A549 (cell line): ENCODE measurements at regions not wholly inside any gene's neighbourhood (a gene's known extent, or its start where the extent isn't known, plus 50 kb on each side); places are given as distances from the start of the nearest gene placed in this dataset.

Experiments used
- ATAC-seq, 2 experiments: fragments of 200-7000 bp in 1 of 2; fragments of >200 bp in 1 of 2; cut with Nextera tagmentation in 1 of 2; cut with Tn5 transposase in 1 of 2; 3 replicates each; pipeline versions ENCODE4 v1.8.0 to v1.9.1; 2018 to 2020; ENCODE audit warnings: mild to moderate bottlenecking in 1 of 2, moderate library complexity in 1 of 2
- CTCF ChIA-PET: fragments of 300-600 bp; sonication (Branson Sonifier 250); formaldehyde crosslinking; extraction: SDS; loops from one replicate; lab custom pipeline; 2021; ENCODE audit warnings: antibody characterized with exemption, inconsistent platforms; lab: Yijun Ruan, JAX
- POLR2A ChIA-PET: fragments of 350-600 bp; formaldehyde crosslinking; extraction: SDS; loops from one replicate; lab custom pipeline; 2021; ENCODE audit warnings: antibody characterized with exemption, inconsistent platforms; lab: Yijun Ruan, JAX
- DNase-seq, 2 experiments: peaks; one replicate each; pipeline versions ENCODE4 v3.0.0 to v3.0.0-alpha.2; 2011 to 2016; ENCODE audit warnings: low read depth in 1 of 2, low spot score in 1 of 2
- FAIRE-seq: peaks from 2 replicates; lab custom pipeline; 2011; peaks lifted over from hg19 to GRCh38; lab: Jason Lieb, UNC
- H3K27ac ChIP-seq, 2 experiments: fragments of >200 bp; sonication (Bioruptor Twin); formaldehyde crosslinking; 3 replicates each; pipeline ENCODE4 v1.5.1; 2016 to 2017
- H3K4me1 ChIP-seq: fragments of >200 bp; sonication (Bioruptor Twin); formaldehyde crosslinking; 3 replicates; pipeline ENCODE4 v1.6.1; 2016
- H3K4me2 ChIP-seq: fragments of >200 bp; sonication (Bioruptor Twin); formaldehyde crosslinking; 3 replicates; pipeline ENCODE4 v1.6.1; 2016
- H3K4me3 ChIP-seq: fragments of >200 bp; sonication (Bioruptor Twin); formaldehyde crosslinking; 3 replicates; pipeline ENCODE4 v1.5.1; 2016
- H3K9me3 ChIP-seq: fragments of >200 bp; sonication (Bioruptor Twin); formaldehyde crosslinking; 3 replicates; pipeline ENCODE4 v1.6.1; 2016
- BHLHE40 ChIP-seq: IDR thresholded peaks from 2 replicates; pipeline ENCODE4 v1.6.1; 2012; ENCODE audit warnings: low read depth, low read length, inconsistent platforms
- CBX2 ChIP-seq: fragments of 200-600 bp; sonication (generic); IDR thresholded peaks from 2 replicates; pipeline ENCODE4 v1.6.1; 2016; ENCODE audit warnings: low read depth, mild to moderate bottlenecking, borderline replicate concordance
- CHD4 ChIP-seq: fragments of 200-600 bp; sonication (generic); IDR thresholded peaks from 2 replicates; pipeline ENCODE4 v1.6.1; 2016; ENCODE audit warnings: antibody characterized with exemption, mild to moderate bottlenecking, borderline replicate concordance
- E2F6 ChIP-seq: IDR thresholded peaks from 2 replicates; pipeline ENCODE4 v1.6.1; 2012; ENCODE audit warnings: low read depth, borderline replicate concordance
- EHMT2 ChIP-seq: fragments of 200-600 bp; sonication (generic); IDR thresholded peaks from 2 replicates; pipeline ENCODE4 v1.6.1; 2016; ENCODE audit warnings: antibody characterized with exemption, low read depth, mild to moderate bottlenecking, moderate library complexity
- EP300 ChIP-seq, 2 experiments: fragments of >200 bp; sonication (Bioruptor Twin); formaldehyde crosslinking; IDR thresholded peaks; 2 replicates in 1 of 2; 3 replicates in 1 of 2; pipeline ENCODE4 v1.6.1; 2016 to 2017
- ESRRA ChIP-seq: fragments of 150-350 bp; IDR thresholded peaks from 2 replicates; pipeline ENCODE4 v1.6.1; 2014; ENCODE audit warnings: mild to moderate bottlenecking, low read length, borderline replicate concordance
- FOSB ChIP-seq: fragments of 250-450 bp; sonication (Bioruptor Pico); IDR thresholded peaks from 2 replicates; pipeline ENCODE4 v1.5.0; 2020; ENCODE audit warnings: mild to moderate bottlenecking, moderate library complexity
- GATA3 ChIP-seq: IDR thresholded peaks from 2 replicates; pipeline ENCODE4 v1.6.1; 2012; ENCODE audit warnings: borderline replicate concordance
- HDAC2 ChIP-seq: fragments of 200-600 bp; sonication (generic); IDR thresholded peaks from 2 replicates; pipeline ENCODE4 v1.6.1; 2016
- HEYL ChIP-seq: fragments of 250-450 bp; sonication (Bioruptor Pico); IDR thresholded peaks from 2 replicates; pipeline ENCODE4 v1.8.0; 2021; ENCODE audit warnings: mild to moderate bottlenecking, moderate library complexity
- HOXB13 ChIP-seq: fragments of 250-450 bp; sonication (Bioruptor Pico); IDR thresholded peaks from 2 replicates; pipeline ENCODE4 v1.5.0; 2020; ENCODE audit warnings: low read depth, mild to moderate bottlenecking, moderate library complexity
- JUNB ChIP-seq: fragments of >200 bp; sonication (Bioruptor Twin); formaldehyde crosslinking; IDR thresholded peaks from 2 replicates; pipeline ENCODE4 v1.6.1; 2016
- KDM5A ChIP-seq: fragments of 200-600 bp; sonication (generic); IDR thresholded peaks from 2 replicates; pipeline ENCODE4 v1.6.1; 2016; ENCODE audit warnings: antibody characterized with exemption, mild to moderate bottlenecking
- MAFK ChIP-seq: fragments of 450-650 bp; IDR thresholded peaks from 2 replicates; pipeline ENCODE4 v1.6.1; 2014; ENCODE audit not compliant: partially characterized antibody
- MAX ChIP-seq: IDR thresholded peaks from 2 replicates; pipeline ENCODE4 v1.6.1; 2012
- MAZ ChIP-seq: fragments of 150-350 bp; IDR thresholded peaks from 2 replicates; pipeline ENCODE4 v1.6.1; 2014; ENCODE audit warnings: antibody characterized with exemption, low read depth, low read length, borderline replicate concordance
- NFE2L2 ChIP-seq: fragments of 150-350 bp; conservative IDR thresholded peaks from 2 replicates; pipeline ENCODE4 v1.6.1; 2014; ENCODE audit warnings: low read length
- NPAS2 ChIP-seq: fragments of 250-450 bp; sonication (Bioruptor Pico); IDR thresholded peaks from 2 replicates; pipeline ENCODE4 v1.8.0; 2022; ENCODE audit warnings: mild to moderate bottlenecking, moderate library complexity, borderline replicate concordance
- PBX3 ChIP-seq: IDR thresholded peaks from 2 replicates; pipeline ENCODE4 v1.6.1; 2012
- POLR2A ChIP-seq: IDR thresholded peaks from 2 replicates; pipeline ENCODE4 v1.6.1; 2012; ENCODE audit warnings: mild to moderate bottlenecking, low read length
- POLR2AphosphoS2 ChIP-seq: conservative IDR thresholded peaks from 2 replicates; pipeline ENCODE4 v1.6.1; 2012; ENCODE audit warnings: low read length, improper control_type of control experiment, inconsistent platforms
- RCOR1 ChIP-seq: fragments of 150-350 bp; IDR thresholded peaks from 2 replicates; pipeline ENCODE4 v1.6.1; 2014; ENCODE audit warnings: antibody characterized with exemption, low read length, low read depth
- REST ChIP-seq: fragments of 200-600 bp; sonication (generic); IDR thresholded peaks from 2 replicates; pipeline ENCODE4 v1.6.1; 2016; ENCODE audit warnings: antibody characterized with exemption, mild to moderate bottlenecking, moderate library complexity
- RFX5 ChIP-seq: fragments of 450-650 bp; IDR thresholded peaks from 2 replicates; pipeline ENCODE4 v1.7.1; 2014; ENCODE audit warnings: antibody characterized with exemption, mild to moderate bottlenecking, moderate library complexity
- TFCP2L1 ChIP-seq: fragments of 250-450 bp; sonication (Bioruptor Pico); IDR thresholded peaks from 2 replicates; pipeline ENCODE4 v1.5.0; 2021; ENCODE audit warnings: mild to moderate bottlenecking
- TP53 ChIP-seq: fragments of 250-450 bp; sonication (Bioruptor Pico); IDR thresholded peaks from 2 replicates; pipeline ENCODE4 v1.5.0; 2021; ENCODE audit warnings: mild to moderate bottlenecking, moderate library complexity
- ZC3H11A ChIP-seq: fragments of 450-650 bp; IDR thresholded peaks from 2 replicates; pipeline ENCODE4 v1.6.1; 2014; ENCODE audit warnings: antibody characterized with exemption, mild to moderate bottlenecking
- ZNF302 ChIP-seq: fragments of 250-450 bp; sonication (Bioruptor Pico); IDR thresholded peaks from 2 replicates; pipeline ENCODE4 v1.9.0; 2021; ENCODE audit warnings: inconsistent platforms, mild to moderate bottlenecking, moderate library complexity
- WGBS: methylation state at CpG from one replicate; pipeline ENCODE4 v1.1.6; 2017; ENCODE audit errors: missing lambda C conversion rate; 5-methylcytosine and 5-hydroxymethylcytosine counted together

GRCh38 chr2:228378233-228378632 lies 196.7 kb upstream of the SPHKAP start:
- no peak for FAIRE-seq

GRCh38 chr2:228377533-228377932 lies 196.0 kb upstream of the SPHKAP start:
- no peaks in the 10 kb centered on the region for H3K4me1 ChIP-seq
- no peak overlapping the region for H3K4me2 ChIP-seq
- 22% methylated on average over 6 of the region's 6 CpGs for WGBS
- H3K27ac ChIP-seq = no peak overlapping the region
- TF ChIP-seq CBX2 = no peak
- TF ChIP-seq MAFK = no peak
- POLR2A ChIA-PET = no interaction called here
- ATAC-seq (no peak), DNase-seq (no peak), FAIRE-seq (no peak)
- no peaks in the 10 kb centered on the region for H3K9me3 ChIP-seq
- no peak overlapping the region for H3K4me3 ChIP-seq
- CTCF ChIA-PET = no interaction called here

More at GRCh38 chr2:228378233-228378632, 196.7 kb upstream of the SPHKAP start:
- Histone ChIP-seq H3K4me1 (no peaks in the 10 kb centered on the region), H3K4me2 (no peak overlapping the region), H3K27ac (no peak overlapping the region), H3K4me3 (no peak overlapping the region), H3K9me3 (no peaks in the 10 kb centered on the region)
- ATAC-seq (no peak), DNase-seq (no peak)
- POLR2A ChIA-PET = no interaction called here
- WGBS = 62% methylated on average over 2 of the region's 2 CpGs
- CTCF ChIA-PET = no interaction called here
- TF ChIP-seq RCOR1 = no peak
- TF ChIP-seq ZC3H11A = no peak
- TF ChIP-seq E2F6 = no peak
- TF ChIP-seq NFE2L2 = no peak
- no peak for TF ChIP-seq REST
- no peak for TF ChIP-seq ESRRA
- TF ChIP-seq ZNF302 = no peak
- no peak for TF ChIP-seq KDM5A
- no peak for TF ChIP-seq NPAS2 (CRISPR knock-in tag)
- TF ChIP-seq PBX3 = no peak
- no peak for TF ChIP-seq JUNB
- TF ChIP-seq HOXB13 = no peak
- no peak for TF ChIP-seq POLR2A
- TF ChIP-seq EHMT2 = no peak
- TF ChIP-seq BHLHE40 = no peak
- no peak for TF ChIP-seq RFX5
- no peak for TF ChIP-seq HEYL (CRISPR knock-in tag)
- TF ChIP-seq POLR2AphosphoS2 = no peak
- no peak for TF ChIP-seq HDAC2
- no peak for TF ChIP-seq TP53 (CRISPR knock-in tag)

GRCh38 chr2:228374741-228375140 lies 193.3 kb upstream of the SPHKAP start:
- WGBS = 35% methylated on average over 3 of the region's 3 CpGs
- H3K4me3 ChIP-seq = no peak overlapping the region
- H3K9me3 ChIP-seq = no peaks in the 10 kb centered on the region
- TF ChIP-seq MAZ (no peak), NPAS2 (CRISPR knock-in tag) (no peak), TFCP2L1 (CRISPR knock-in tag) (no peak), FOSB (no peak), MAX (no peak), NFE2L2 (no peak), CHD4 (no peak), GATA3 (no peak), PBX3 (no peak), EHMT2 (no peak), RCOR1 (no peak), EP300 (IDR thresholded peaks at IDR 0.05) (no peak)
- ChIA-PET POLR2A (no interaction called here), CTCF (no interaction called here)
- no peak for FAIRE-seq
- H3K4me2 ChIP-seq = no peak overlapping the region
- no peak for ATAC-seq
- no peak for DNase-seq
- no peak overlapping the region for H3K27ac ChIP-seq
- no peaks in the 10 kb centered on the region for H3K4me1 ChIP-seq
